HCT116 (cell line): ENCODE measurements at regions not wholly inside any gene's neighbourhood (a gene's known extent, or its start where the extent isn't known, plus 50 kb on each side); places are given as distances from the start of the nearest gene placed in this dataset.

Source experiments
- ATAC-seq: fragments of 200-7000 bp; cut with Tn5 transposase; 2 replicates; pipeline ENCODE4 v1.9.1; 2020; ENCODE audit warnings: mild to moderate bottlenecking, moderate library complexity
- BruUV-seq: library from RNA; stranded (reverse); fragments of 400-500 nt; replicated peaks from 2 replicates; lab custom pipeline; 2021; lab: Mats Ljungman, UMichigan
- CTCF ChIA-PET: fragments of 300-600 bp; sonication (Branson Sonifier 250); formaldehyde crosslinking; loops from one replicate; lab custom pipeline; 2021; ENCODE audit warnings: antibody characterized with exemption; lab: Charles Lee
- POLR2A ChIA-PET: fragments of 300-600, 350-600 bp; sonication (Branson Sonifier 250); formaldehyde crosslinking; loops from one replicate; lab custom pipeline; 2021; ENCODE audit warnings: antibody characterized with exemption; lab: Charles Lee
- RAD21 ChIA-PET, 2 experiments: fragments of 300-600 bp; sonication (Branson Sonifier 250); formaldehyde crosslinking; loops; one replicate each; lab custom pipeline; 2023; ENCODE audit warnings: low total read pairs in 2 of 2; ENCODE audit not compliant: uncharacterized antibody in 2 of 2, unreplicated experiment in 2 of 2, low non-redundant PET in 1 of 2; lab: Charles Lee
- DNase-seq: peaks from one replicate; pipeline ENCODE4 v3.0.0-alpha.2; 2010; ENCODE audit warnings: low read depth, low spot score
- H2AFZ ChIP-seq: fragments of 200-600 bp; shearing (Covaris generic), sonication (generic); 2 replicates; pipeline ENCODE4 v1.6.1; 2017; ENCODE audit warnings: low read depth, mixed run types, mixed read lengths, antibody characterized with exemption, low read length; ENCODE audit not compliant: poor library complexity, severe bottlenecking
- H3K27ac ChIP-seq: 2 replicates; pipeline ENCODE4 v1.5.1; 2012; ENCODE audit warnings: low read depth, low read length
- H3K27me3 ChIP-seq: fragments of 200-600 bp; sonication (generic); 2 replicates; pipeline ENCODE4 v1.6.1; 2016; ENCODE audit warnings: mixed run types, low read length, mixed read lengths; ENCODE audit not compliant: insufficient read depth
- H3K36me3 ChIP-seq, 2 experiments: fragments of 200-500 bp in 1 of 2; fragments of 200-600 bp in 1 of 2; sonication (Bioruptor generic) in 1 of 2; sonication (generic) in 1 of 2; 2 replicates each; pipeline versions ENCODE4 v1.5.1 to v1.6.1; 2014 to 2016; ENCODE audit warnings: low read length in 2 of 2, inconsistent platforms in 1 of 2, mixed read lengths in 1 of 2, mixed run types in 1 of 2; ENCODE audit not compliant: insufficient read depth in 2 of 2, control insufficient read depth in 1 of 2
- H3K4me1 ChIP-seq, 2 experiments: fragments of 200-600 bp in 1 of 2; sonication (generic) in 1 of 2; 2 replicates each; pipeline versions ENCODE4 v1.5.1 to v1.6.1; 2012 to 2017; ENCODE audit warnings: low read length in 2 of 2, inconsistent platforms in 1 of 2, mild to moderate bottlenecking in 1 of 2, mixed read lengths in 1 of 2, mixed run types in 1 of 2, moderate library complexity in 1 of 2; ENCODE audit not compliant: insufficient read depth in 2 of 2, control insufficient read depth in 1 of 2
- H3K4me2 ChIP-seq: fragments of 200-600 bp; sonication (generic); 2 replicates; pipeline ENCODE4 v1.6.1; 2017; ENCODE audit warnings: mixed run types, low read length, mixed read lengths
- H3K4me3 ChIP-seq, 2 experiments: fragments of 200-600 bp in 1 of 2; sonication (generic) in 1 of 2; replicated peaks in 1 of 2; 2 replicates each; pipeline ENCODE4 v1.5.1; 2011 to 2016; ENCODE audit warnings: low read length in 2 of 2, control low read depth in 1 of 2, low read depth in 1 of 2, mild to moderate bottlenecking in 1 of 2, mixed read lengths in 1 of 2, mixed run types in 1 of 2
- H3K79me2 ChIP-seq: fragments of 200-600 bp; sonication (generic); 2 replicates; pipeline ENCODE4 v1.6.1; 2017; ENCODE audit warnings: mild to moderate bottlenecking, mixed run types, low read length, moderate library complexity, mixed read lengths; ENCODE audit not compliant: insufficient read depth
- H3K9ac ChIP-seq: fragments of 200-600 bp; sonication (generic); 2 replicates; pipeline ENCODE4 v1.6.1; 2016; ENCODE audit warnings: low read length, mixed read lengths
- H3K9me2 ChIP-seq: fragments of 200-600 bp; sonication (generic), shearing (Covaris generic); 2 replicates; pipeline ENCODE4 v1.6.1; 2017; ENCODE audit warnings: mixed run types, mild to moderate bottlenecking, moderate library complexity; ENCODE audit not compliant: insufficient read depth
- H3K9me3 ChIP-seq, 2 experiments: fragments of 200-500 bp in 1 of 2; fragments of 200-600 bp in 1 of 2; sonication (Bioruptor generic) in 1 of 2; sonication (generic) in 1 of 2; 2 replicates each; pipeline ENCODE4 v1.6.1; 2014 to 2017; ENCODE audit warnings: low read length in 2 of 2, mixed read lengths in 2 of 2, inconsistent platforms in 1 of 2, low read depth in 1 of 2, mild to moderate bottlenecking in 1 of 2, mixed run types in 1 of 2, moderate library complexity in 1 of 2; ENCODE audit not compliant: control insufficient read depth in 1 of 2, insufficient read depth in 1 of 2
- H4K20me1 ChIP-seq: fragments of 200-600 bp; sonication (generic), shearing (Covaris generic); 2 replicates; pipeline ENCODE4 v1.6.1; 2017; ENCODE audit warnings: mixed run types, mild to moderate bottlenecking, moderate library complexity; ENCODE audit not compliant: insufficient read depth
- CBX3 ChIP-seq: IDR thresholded peaks from 2 replicates; pipeline ENCODE4 v1.6.1; 2012; ENCODE audit warnings: low read depth
- CEBPB ChIP-seq: IDR thresholded peaks from 2 replicates; pipeline ENCODE4 v1.6.1; 2012; ENCODE audit warnings: low read depth
- EGR1 ChIP-seq: IDR thresholded peaks from 2 replicates; pipeline ENCODE4 v1.6.1; 2012; ENCODE audit warnings: low read depth
- ELF1 ChIP-seq: IDR thresholded peaks from 2 replicates; pipeline ENCODE4 v1.6.1; 2012; ENCODE audit warnings: low read depth, borderline replicate concordance
- EZH2 ChIP-seq: fragments of 200-600 bp; sonication (generic); IDR thresholded peaks from 2 replicates; pipeline ENCODE4 v1.6.1; 2017; ENCODE audit warnings: antibody characterized with exemption, mixed run types
- EZH2phosphoT487 ChIP-seq: fragments of 200-600 bp; IDR thresholded peaks from 2 replicates; pipeline ENCODE4 v1.6.1; 2018; ENCODE audit warnings: antibody characterized with exemption, borderline replicate concordance
- JUND ChIP-seq: IDR thresholded peaks from 2 replicates; pipeline ENCODE4 v1.6.1; 2012
- POLR2A ChIP-seq: IDR thresholded peaks from 2 replicates; pipeline ENCODE4 v1.7.0; 2011; ENCODE audit warnings: borderline replicate concordance; ENCODE audit not compliant: insufficient read depth, insufficient read length; ENCODE audit errors: extremely low read depth
- POLR2AphosphoS5 ChIP-seq: IDR thresholded peaks from 2 replicates; pipeline ENCODE4 v1.6.1; 2011; ENCODE audit warnings: mild to moderate bottlenecking, low read depth, low read length, moderate library complexity
- RAD21 ChIP-seq: IDR thresholded peaks from 2 replicates; pipeline ENCODE4 v1.6.1; 2012; ENCODE audit warnings: low read depth, mild to moderate bottlenecking
- SIN3A ChIP-seq: IDR thresholded peaks from 2 replicates; pipeline ENCODE4 v1.6.1; 2012; ENCODE audit warnings: low read depth
- SP1 ChIP-seq: IDR thresholded peaks from 2 replicates; pipeline ENCODE4 v1.6.1; 2012; ENCODE audit warnings: low read depth
- SRF ChIP-seq: IDR thresholded peaks from 2 replicates; pipeline ENCODE4 v1.6.1; 2012; ENCODE audit warnings: low read depth
- TCF7L2 ChIP-seq: IDR thresholded peaks from 2 replicates; pipeline ENCODE4 v1.7.0; 2011; ENCODE audit warnings: borderline replicate concordance, inconsistent platforms; ENCODE audit not compliant: insufficient read depth, insufficient read length; ENCODE audit errors: extremely low read depth
- YY1 ChIP-seq: IDR thresholded peaks from 2 replicates; pipeline ENCODE4 v1.6.1; 2011; ENCODE audit warnings: low read length, low read depth, moderate library complexity, mild to moderate bottlenecking; ENCODE audit not compliant: insufficient replicate concordance; ENCODE audit errors: extremely low read depth
- ZFX ChIP-seq: fragments of 450-650 bp; IDR thresholded peaks from 2 replicates; pipeline ENCODE4 v1.6.1; 2017
- ZNF274 ChIP-seq: fragments of 200-500 bp; sonication (Bioruptor generic); IDR thresholded peaks from 2 replicates; pipeline ENCODE4 v1.6.1; 2014; ENCODE audit warnings: mild to moderate bottlenecking, low read depth, low read length, inconsistent platforms
- intact Hi-C: fragments of 100-400 bp; cut with micrococcal nuclease; formaldehyde crosslinking; loops from 2 replicates; pipeline ENCODE4 v1.10.0; 2022
- TF ChIP-seq, protein P1 (sequence below): IDR thresholded peaks from 2 replicates; pipeline ENCODE4 v1.6.1; 2012
- TF ChIP-seq, protein P2 (sequence below), 3 experiments: fragments of 200-600 bp in 1 of 3; sonication (generic) in 1 of 3; IDR thresholded peaks in 2 of 3; conservative IDR thresholded peaks in 1 of 3; 2 replicates each; pipeline ENCODE4 v1.5.1; 2012 to 2017; ENCODE audit warnings: low read depth in 2 of 3, low read length in 2 of 3, antibody characterized with exemption in 1 of 3, borderline replicate concordance in 1 of 3, control low read depth in 1 of 3, mild to moderate bottlenecking in 1 of 3, mixed read lengths in 1 of 3, mixed run types in 1 of 3, moderate library complexity in 1 of 3; ENCODE audit not compliant: insufficient read depth in 1 of 3
- TF ChIP-seq, protein P3 (sequence below): IDR thresholded peaks from 2 replicates; pipeline ENCODE4 v1.6.1; 2012
- TF ChIP-seq, protein P4 (sequence below): IDR thresholded peaks from 2 replicates; pipeline ENCODE4 v1.6.1; 2012; ENCODE audit warnings: low read depth
- TF ChIP-seq, protein P5 (sequence below): IDR thresholded peaks from 2 replicates; pipeline ENCODE4 v1.6.1; 2011; ENCODE audit warnings: mild to moderate bottlenecking, low read length, moderate library complexity; ENCODE audit not compliant: insufficient replicate concordance; ENCODE audit errors: extremely low read depth

DNA sequence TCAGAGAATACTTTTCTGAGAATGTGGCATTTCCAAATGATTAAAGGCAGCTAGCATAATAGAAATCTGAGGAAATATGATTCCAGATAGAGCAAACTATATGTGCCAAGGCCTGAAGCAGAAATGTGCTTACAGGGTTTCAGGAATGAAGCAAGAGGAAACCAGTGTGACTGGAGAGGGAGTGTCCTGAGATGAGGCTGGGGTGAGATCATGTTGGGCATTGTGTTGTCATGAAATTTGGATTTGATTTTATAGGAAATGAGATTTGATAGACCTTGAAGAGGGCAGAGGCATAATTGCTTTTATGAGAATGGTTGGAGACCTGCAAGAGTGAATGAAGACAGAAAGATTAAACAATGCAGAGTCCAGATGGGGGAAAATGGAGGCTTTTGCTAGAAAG lies 338.1 kb upstream of the SNX7 start:
- ChIA-PET CTCF (no interaction called here), POLR2A (interaction anchor here (0.9 kb wide), 1 partner anchor 9 kb away, joined by 3 read pairs; no protein-coding TSS in a partner anchor), RAD21 (no interaction called here)
- no peaks in the 10 kb centered on the region for H3K79me2 ChIP-seq
- H3K9me3 ChIP-seq = no peaks in the 10 kb centered on the region
- no peaks in the 10 kb centered on the region for H3K36me3 ChIP-seq
- DNase-seq (peak; percentile 39), ATAC-seq (peak; percentile 67)
- intact Hi-C loops = no loop called here
- H3K4me2 ChIP-seq = peak overlapping the region; percentile 80
- peak overlapping the region; percentile 4 to 45; a peak in 3 of 4 replicates for H3K4me3 ChIP-seq
- no peaks in the 10 kb centered on the region for H3K9me2 ChIP-seq
- peaks cover 35 to 45% of the 10 kb centered on the region in 2 experiments for H3K4me1 ChIP-seq
- BruUV-seq = no TSS peak
- H3K9ac ChIP-seq = peak overlapping the region; percentile 15
- no peaks in the 10 kb centered on the region for H4K20me1 ChIP-seq
- TF ChIP-seq SP1 (no peak), POLR2A (no peak), POLR2AphosphoS5 (no peak), ZNF274 (no peak), YY1 (no peak), ZFX (no peak), EGR1 (no peak), EZH2 (no peak), RAD21 (0 out of 2 replicates have a peak, but pooled peaks have one; percentile 2), CBX3 (no peak), CEBPB (peak; percentile 47; the same call in 1 of the 2 replicates), EZH2phosphoT487 (no peak), ELF1 (no peak), TCF7L2 (no peak), JUND (no peak), SIN3A (no peak), SRF (no peak)
- TF ChIP-seq, protein P1, sequence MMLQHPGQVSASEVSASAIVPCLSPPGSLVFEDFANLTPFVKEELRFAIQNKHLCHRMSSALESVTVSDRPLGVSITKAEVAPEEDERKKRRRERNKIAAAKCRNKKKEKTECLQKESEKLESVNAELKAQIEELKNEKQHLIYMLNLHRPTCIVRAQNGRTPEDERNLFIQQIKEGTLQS = no peak
- TF ChIP-seq, protein P2, sequence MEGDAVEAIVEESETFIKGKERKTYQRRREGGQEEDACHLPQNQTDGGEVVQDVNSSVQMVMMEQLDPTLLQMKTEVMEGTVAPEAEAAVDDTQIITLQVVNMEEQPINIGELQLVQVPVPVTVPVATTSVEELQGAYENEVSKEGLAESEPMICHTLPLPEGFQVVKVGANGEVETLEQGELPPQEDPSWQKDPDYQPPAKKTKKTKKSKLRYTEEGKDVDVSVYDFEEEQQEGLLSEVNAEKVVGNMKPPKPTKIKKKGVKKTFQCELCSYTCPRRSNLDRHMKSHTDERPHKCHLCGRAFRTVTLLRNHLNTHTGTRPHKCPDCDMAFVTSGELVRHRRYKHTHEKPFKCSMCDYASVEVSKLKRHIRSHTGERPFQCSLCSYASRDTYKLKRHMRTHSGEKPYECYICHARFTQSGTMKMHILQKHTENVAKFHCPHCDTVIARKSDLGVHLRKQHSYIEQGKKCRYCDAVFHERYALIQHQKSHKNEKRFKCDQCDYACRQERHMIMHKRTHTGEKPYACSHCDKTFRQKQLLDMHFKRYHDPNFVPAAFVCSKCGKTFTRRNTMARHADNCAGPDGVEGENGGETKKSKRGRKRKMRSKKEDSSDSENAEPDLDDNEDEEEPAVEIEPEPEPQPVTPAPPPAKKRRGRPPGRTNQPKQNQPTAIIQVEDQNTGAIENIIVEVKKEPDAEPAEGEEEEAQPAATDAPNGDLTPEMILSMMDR (IDR thresholded peaks at IDR 0.05 in 2 of 3, conservative IDR thresholded peaks at IDR 0.05 in 1 of 3; ENCODE audit: borderline replicate concordance in 1 of 3, insufficient read depth in 1 of 3, low read depth in 2 of 3, low read length in 2 of 3) = no peak
- TF ChIP-seq, protein P3, sequence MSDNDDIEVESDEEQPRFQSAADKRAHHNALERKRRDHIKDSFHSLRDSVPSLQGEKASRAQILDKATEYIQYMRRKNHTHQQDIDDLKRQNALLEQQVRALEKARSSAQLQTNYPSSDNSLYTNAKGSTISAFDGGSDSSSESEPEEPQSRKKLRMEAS = peak; percentile 23; the same call in 1 of the 2 replicates
- TF ChIP-seq, protein P4, sequence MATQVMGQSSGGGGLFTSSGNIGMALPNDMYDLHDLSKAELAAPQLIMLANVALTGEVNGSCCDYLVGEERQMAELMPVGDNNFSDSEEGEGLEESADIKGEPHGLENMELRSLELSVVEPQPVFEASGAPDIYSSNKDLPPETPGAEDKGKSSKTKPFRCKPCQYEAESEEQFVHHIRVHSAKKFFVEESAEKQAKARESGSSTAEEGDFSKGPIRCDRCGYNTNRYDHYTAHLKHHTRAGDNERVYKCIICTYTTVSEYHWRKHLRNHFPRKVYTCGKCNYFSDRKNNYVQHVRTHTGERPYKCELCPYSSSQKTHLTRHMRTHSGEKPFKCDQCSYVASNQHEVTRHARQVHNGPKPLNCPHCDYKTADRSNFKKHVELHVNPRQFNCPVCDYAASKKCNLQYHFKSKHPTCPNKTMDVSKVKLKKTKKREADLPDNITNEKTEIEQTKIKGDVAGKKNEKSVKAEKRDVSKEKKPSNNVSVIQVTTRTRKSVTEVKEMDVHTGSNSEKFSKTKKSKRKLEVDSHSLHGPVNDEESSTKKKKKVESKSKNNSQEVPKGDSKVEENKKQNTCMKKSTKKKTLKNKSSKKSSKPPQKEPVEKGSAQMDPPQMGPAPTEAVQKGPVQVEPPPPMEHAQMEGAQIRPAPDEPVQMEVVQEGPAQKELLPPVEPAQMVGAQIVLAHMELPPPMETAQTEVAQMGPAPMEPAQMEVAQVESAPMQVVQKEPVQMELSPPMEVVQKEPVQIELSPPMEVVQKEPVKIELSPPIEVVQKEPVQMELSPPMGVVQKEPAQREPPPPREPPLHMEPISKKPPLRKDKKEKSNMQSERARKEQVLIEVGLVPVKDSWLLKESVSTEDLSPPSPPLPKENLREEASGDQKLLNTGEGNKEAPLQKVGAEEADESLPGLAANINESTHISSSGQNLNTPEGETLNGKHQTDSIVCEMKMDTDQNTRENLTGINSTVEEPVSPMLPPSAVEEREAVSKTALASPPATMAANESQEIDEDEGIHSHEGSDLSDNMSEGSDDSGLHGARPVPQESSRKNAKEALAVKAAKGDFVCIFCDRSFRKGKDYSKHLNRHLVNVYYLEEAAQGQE = no peak
- TF ChIP-seq, protein P5, sequence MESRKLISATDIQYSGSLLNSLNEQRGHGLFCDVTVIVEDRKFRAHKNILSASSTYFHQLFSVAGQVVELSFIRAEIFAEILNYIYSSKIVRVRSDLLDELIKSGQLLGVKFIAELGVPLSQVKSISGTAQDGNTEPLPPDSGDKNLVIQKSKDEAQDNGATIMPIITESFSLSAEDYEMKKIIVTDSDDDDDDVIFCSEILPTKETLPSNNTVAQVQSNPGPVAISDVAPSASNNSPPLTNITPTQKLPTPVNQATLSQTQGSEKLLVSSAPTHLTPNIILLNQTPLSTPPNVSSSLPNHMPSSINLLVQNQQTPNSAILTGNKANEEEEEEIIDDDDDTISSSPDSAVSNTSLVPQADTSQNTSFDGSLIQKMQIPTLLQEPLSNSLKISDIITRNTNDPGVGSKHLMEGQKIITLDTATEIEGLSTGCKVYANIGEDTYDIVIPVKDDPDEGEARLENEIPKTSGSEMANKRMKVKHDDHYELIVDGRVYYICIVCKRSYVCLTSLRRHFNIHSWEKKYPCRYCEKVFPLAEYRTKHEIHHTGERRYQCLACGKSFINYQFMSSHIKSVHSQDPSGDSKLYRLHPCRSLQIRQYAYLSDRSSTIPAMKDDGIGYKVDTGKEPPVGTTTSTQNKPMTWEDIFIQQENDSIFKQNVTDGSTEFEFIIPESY = no peak
- no peaks in the 10 kb centered on the region for H3K27me3 ChIP-seq
- H3K27ac ChIP-seq = peak overlapping the region; percentile 77
- peak overlapping the region; percentile 57 for H2AFZ ChIP-seq
